ENCODE measurements at regions not wholly inside any gene's neighbourhood (a gene's known extent, or its start where the extent isn't known, plus 50 kb on each side); places are given as distances from the start of the nearest gene placed in this dataset.

- TF ChIP-seq CTCF (IDR thresholded peaks at IDR 0.05; ENCODE audit: borderline replicate concordance, extremely low read depth, low read length, poor library complexity, severe bottlenecking) = no peak
- no peak for TF ChIP-seq EZH2 (IDR thresholded peaks at IDR 0.05; ENCODE audit: borderline replicate concordance, low read depth, low read length, severe bottlenecking)
Observed at GRCh38 chr9:12271421-12271891, 421.7 kb upstream of the TYRP1 start.
